ENCODE measurements at regions not wholly inside any gene's neighbourhood (a gene's known extent, or its start where the extent isn't known, plus 50 kb on each side); places are given as distances from the start of the nearest gene placed in this dataset.

- Histone ChIP-seq H3K4me3 (replicated peaks in 1 of 3; ENCODE audit: insufficient read depth in 1 of 3, low read depth in 1 of 3, low read length in 3 of 3) (no peak overlapping the region), H3K27ac (ENCODE audit: insufficient read depth, low read depth, low read length) (no peak overlapping the region), H3K79me2 (ENCODE audit: control insufficient read depth, insufficient read depth, low read length) (no peaks in the 10 kb centered on the region), H3K27me3 (ENCODE audit: control insufficient read depth in 2 of 2, insufficient read depth in 2 of 2, low read length in 2 of 2) (no peaks in the 10 kb centered on the region), H3K9me1 (replicated peaks; ENCODE audit: control insufficient read depth, extremely low read depth, insufficient read depth, low read length) (no peaks in the 10 kb centered on the region), H3K9me3 (replicated peaks; ENCODE audit: control insufficient read depth, insufficient read depth, low read length) (no peaks in the 10 kb centered on the region), H3K4me1 (ENCODE audit: control insufficient read depth, extremely low read depth, insufficient read depth, low read length) (no peaks in the 10 kb centered on the region), H3K4me2 (ENCODE audit: insufficient read depth, low read length) (no peak overlapping the region), H3K9ac (replicated peaks; ENCODE audit: extremely low read depth, insufficient read depth, low read length) (no peak overlapping the region), H3K36me3 (ENCODE audit: control insufficient read depth in 2 of 2, extremely low read depth in 1 of 2, insufficient read depth in 2 of 2, low read length in 2 of 2) (no peaks in the 10 kb centered on the region), H4K20me1 (replicated peaks; ENCODE audit: control insufficient read depth, extremely low read depth, insufficient read depth, low read length) (no peaks in the 10 kb centered on the region), H2AFZ (ENCODE audit: low read depth, low read length) (no peak overlapping the region)
- intact Hi-C loops (cut with micrococcal nuclease): no loop called here
- DNase-seq (ENCODE audit: low read depth, low spot score): no peak
- ChIA-PET POLR2A (no interaction called here), CTCF (no interaction called here)
- no TSS peak for BruUV-seq (replicated peaks)
- FAIRE-seq: no peak
- TF ChIP-seq GATA2 (IDR thresholded peaks at IDR 0.05; ENCODE audit: insufficient read depth, insufficient read length, low read depth, low read length) (no peak), CTCF (IDR thresholded peaks at IDR 0.05; ENCODE audit: extremely low read depth in 1 of 2, insufficient read depth in 1 of 2, low read depth in 1 of 2, low read length in 2 of 2) (no peak), MYC (IDR thresholded peaks at IDR 0.05; ENCODE audit: low read depth, low read length) (no peak), JUN (IDR thresholded peaks at IDR 0.05; ENCODE audit: borderline replicate concordance, insufficient read depth, insufficient read length, low read depth) (no peak), MAX (IDR thresholded peaks at IDR 0.05; ENCODE audit: insufficient read depth, insufficient read length) (no peak)
- dilution Hi-C loops (cut with MboI; ENCODE audit: extremely low pct_ligation_motif_present, low sequenced_read_pairs): no loop called here
These were observed 87.9 kb upstream of the SLC24A2 start for GRCh38 chr9:19876569-19877316.

All from endothelial cell of umbilical vein (primary cell).